K562 (cell line): ENCODE measurements at regions not wholly inside any gene's neighbourhood (a gene's known extent, or its start where the extent isn't known, plus 50 kb on each side); places are given as distances from the start of the nearest gene placed in this dataset.

ENCODE experiments used
- ATAC-seq: fragments of 200-7000 bp; cut with Tn5 transposase; 3 replicates; pipeline ENCODE4 v1.9.1; 2020; ENCODE audit warnings: moderate library complexity
- BruUV-seq: library from RNA; stranded (reverse); fragments of 400-500 nt; replicated peaks from 2 replicates; lab custom pipeline; 2021; lab: Mats Ljungman, UMichigan
- CTCF ChIA-PET: fragments of 300-600 bp; formaldehyde crosslinking; extraction: SDS; loops from one replicate; lab custom pipeline; 2021; ENCODE audit warnings: low intra/inter-chr PET ratio; lab: Yijun Ruan, JAX
- POLR2A ChIA-PET: fragments of 300-600, 350-650 bp; sonication (Branson Sonifier 250); formaldehyde crosslinking; extraction: SDS; loops from one replicate; lab custom pipeline; 2021; ENCODE audit warnings: antibody characterized with exemption, inconsistent platforms; lab: Yijun Ruan, JAX
- DNase-seq, 4 experiments: peaks; one replicate each; pipeline versions ENCODE4 v3.0.0 to v3.0.0-alpha.2; 2011 to 2018; ENCODE audit warnings: low spot score in 3 of 4, mixed read lengths in 3 of 4; ENCODE audit errors: extremely low read depth in 1 of 4
- FAIRE-seq: peaks from 2 replicates; lab custom pipeline; 2011; peaks lifted over from hg19 to GRCh38; lab: Jason Lieb, UNC
- H2AFZ ChIP-seq: 2 replicates; pipeline ENCODE4 v1.6.0; 2011; ENCODE audit warnings: low read depth, low read length, control low read depth, inconsistent platforms
- H3K27ac ChIP-seq: fragments of 200-600 bp; 3 replicates; pipeline ENCODE4 v1.8.0; 2011; ENCODE audit warnings: low read depth, mild to moderate bottlenecking, control low read depth, inconsistent platforms, low read length, moderate library complexity, mixed read lengths; ENCODE audit errors: extremely low read depth
- H3K27me3 ChIP-seq, 2 experiments: fragments of 300-600 bp in 1 of 2; 2 replicates in 1 of 2; 3 replicates in 1 of 2; pipeline versions ENCODE4 v1.6.0 to v1.8.0; 2011; ENCODE audit warnings: inconsistent platforms in 2 of 2, low read length in 2 of 2, mild to moderate bottlenecking in 1 of 2, mixed read lengths in 1 of 2, moderate library complexity in 1 of 2; ENCODE audit not compliant: control insufficient read depth in 2 of 2, insufficient read depth in 2 of 2
- H3K36me3 ChIP-seq: fragments of 300-600 bp; 3 replicates; pipeline ENCODE4 v1.8.0; 2011; ENCODE audit warnings: mild to moderate bottlenecking, low read length, inconsistent platforms; ENCODE audit not compliant: control insufficient read depth, insufficient read depth
- H3K4me1 ChIP-seq, 2 experiments: fragments of 200-600 bp in 1 of 2; replicated peaks in 1 of 2; 2 replicates in 1 of 2; 3 replicates in 1 of 2; pipeline versions ENCODE4 v1.5.1 to v1.8.0; 2011; ENCODE audit warnings: inconsistent platforms in 2 of 2, low read length in 2 of 2, mild to moderate bottlenecking in 1 of 2, mixed read lengths in 1 of 2, moderate library complexity in 1 of 2; ENCODE audit not compliant: control insufficient read depth in 2 of 2, insufficient read depth in 2 of 2
- H3K4me2 ChIP-seq: 2 replicates; pipeline ENCODE4 v1.6.1; 2011; ENCODE audit warnings: low read length, control low read depth, inconsistent platforms, mixed read lengths; ENCODE audit not compliant: insufficient read depth
- H3K4me3 ChIP-seq: fragments of 200-600 bp; sonication (generic), shearing (Covaris generic); 2 replicates; pipeline ENCODE4 v1.5.1; 2016; ENCODE audit warnings: control low read depth, inconsistent platforms
- H3K79me2 ChIP-seq: fragments of 200-600 bp; 3 replicates; pipeline ENCODE4 v1.8.0; 2011; ENCODE audit warnings: low read length, inconsistent platforms; ENCODE audit not compliant: control insufficient read depth, insufficient read depth
- H3K9ac ChIP-seq, 2 experiments: 2 replicates each; pipeline versions ENCODE4 v1.6.0 to v1.6.1; 2011; ENCODE audit warnings: low read depth in 2 of 2, low read length in 2 of 2, control low read depth in 1 of 2, inconsistent platforms in 1 of 2, mild to moderate bottlenecking in 1 of 2, mixed read lengths in 1 of 2; ENCODE audit not compliant: insufficient read depth in 1 of 2
- H3K9me1 ChIP-seq: one replicate; pipeline ENCODE4 v1.6.0; 2011; ENCODE audit warnings: inconsistent platforms, mild to moderate bottlenecking, low read length, moderate library complexity; ENCODE audit not compliant: control insufficient read depth, insufficient read depth
- H3K9me3 ChIP-seq: replicated peaks from 2 replicates; pipeline ENCODE4 v1.5.1; 2011; ENCODE audit warnings: low read depth, low read length, inconsistent platforms; ENCODE audit not compliant: control insufficient read depth, insufficient read depth
- H4K20me1 ChIP-seq: replicated peaks from 2 replicates; pipeline ENCODE4 v1.6.1; 2011; ENCODE audit warnings: low read length, inconsistent platforms, mixed read lengths; ENCODE audit not compliant: control insufficient read depth, insufficient read depth
- ARID3A ChIP-seq: IDR thresholded peaks from 2 replicates; pipeline ENCODE4 v1.6.1; 2012; ENCODE audit warnings: low read depth, low read length, improper control_type of control experiment, borderline replicate concordance
- CTCF ChIP-seq, 3 experiments: IDR thresholded peaks in 2 of 3; conservative IDR thresholded peaks in 1 of 3; 2 replicates each; pipeline ENCODE4 v1.5.1; 2011 to 2012; ENCODE audit warnings: low read length in 3 of 3, mild to moderate bottlenecking in 3 of 3, control low read depth in 2 of 3, improper control_type of control experiment in 1 of 3, inconsistent platforms in 1 of 3, low read depth in 1 of 3, mixed read lengths in 1 of 3, moderate library complexity in 1 of 3; ENCODE audit not compliant: insufficient read depth in 2 of 3
- DIDO1 ChIP-seq: fragments of 450-650 bp; IDR thresholded peaks from 2 replicates; pipeline ENCODE4 v1.6.1; 2016; ENCODE audit warnings: low read depth, missing biosample characterization, missing genetic modification characterization
- HOMEZ ChIP-seq: fragments of 250-450 bp; sonication (Bioruptor Pico); IDR thresholded peaks from 2 replicates; pipeline ENCODE4 v1.4.0; 2020; ENCODE audit warnings: mild to moderate bottlenecking, moderate library complexity
- THAP12 ChIP-seq: fragments of 250-450 bp; sonication (Bioruptor Pico); IDR thresholded peaks from 2 replicates; pipeline ENCODE4 v1.9.0; 2021; ENCODE audit warnings: mild to moderate bottlenecking, inconsistent platforms
- WGBS: fragments of 100-300 bp; shearing (Covaris generic); methylation state at CpG from one replicate; pipeline ENCODE4 v1.1.6; 2016; ENCODE audit warnings: low coverage, mixed read lengths; ENCODE audit not compliant: insufficient coverage; ENCODE audit errors: missing lambda C conversion rate; 5-methylcytosine and 5-hydroxymethylcytosine counted together
- in situ Hi-C: fragments of 300-500 bp; cut with MboI; formaldehyde crosslinking; loops from 4 replicates; pipeline ENCODE4 v1.15.0; 2018; ENCODE audit warnings: inconsistent platforms, mixed read lengths
- intact Hi-C: fragments of 100-400 bp; cut with micrococcal nuclease; formaldehyde crosslinking; loops from 2 replicates; pipeline ENCODE4 v1.14.2; 2022

GRCh38 chr2:58890865-58891525, 649.9 kb upstream of the FANCL start:
- no TSS peak for BruUV-seq
- H3K27me3 ChIP-seq, result no peaks in the 10 kb centered on the region
- ChIA-PET CTCF (interaction anchor here (0.7 kb wide), 1 partner anchor 320 kb away, joined by 3 read pairs; no protein-coding TSS in a partner anchor), POLR2A (no interaction called here)
- no peak overlapping the region for H3K27ac ChIP-seq
- H3K4me2 ChIP-seq, result no peak overlapping the region
- H3K9me3 ChIP-seq, result no peaks in the 10 kb centered on the region
- 33% methylated on average over 2 of the region's 2 CpGs for WGBS
- H3K9ac ChIP-seq, result no peak overlapping the region
- H3K4me3 ChIP-seq, result no peak overlapping the region
- no peaks in the 10 kb centered on the region; a peak in 1 of 5 replicates for H3K4me1 ChIP-seq
- H3K9me1 ChIP-seq, result no peaks in the 10 kb centered on the region
- FAIRE-seq, result no peak
- in situ Hi-C loops (no loop called here), intact Hi-C loops (no loop called here)
- H3K79me2 ChIP-seq, result no peaks in the 10 kb centered on the region
- ATAC-seq, result peak; percentile 75
- H2AFZ ChIP-seq, result no peak overlapping the region
- DNase-seq, result peak in 1 of 4 experiments; percentile 8
- H4K20me1 ChIP-seq, result no peaks in the 10 kb centered on the region
- no peaks in the 10 kb centered on the region for H3K36me3 ChIP-seq
- TF ChIP-seq HOMEZ (CRISPR knock-in tag) (no peak), THAP12 (no peak), ARID3A (no peak), DIDO1 (tag) (no peak), CTCF (IDR thresholded peaks at IDR 0.05 in 2 of 3, conservative IDR thresholded peaks at IDR 0.05 in 1 of 3; ENCODE audit: insufficient read depth in 2 of 3, low read depth in 1 of 3, low read length in 3 of 3) (peak in 1 of 3 experiments; percentile 11; a peak in 1 of 6 replicates)
